Activated naive CD8-positive, alpha-beta T cell treated with anti-CD3 and anti-CD28 coated beads, Interleukin-2, amount 10 ng/mL, durations not matched to agents 7 days and 5 days (primary cell): ENCODE measurements at regions not wholly inside any gene's neighbourhood (a gene's known extent, or its start where the extent isn't known, plus 50 kb on each side); places are given as distances from the start of the nearest gene placed in this dataset.

Experiments used
- ATAC-seq: fragments of 150-1000 bp; cut with Tn5 transposase; one replicate; pipeline ENCODE4 v1.10.0; 2021; ENCODE audit warnings: low read depth, moderate library complexity
- POLR2A ChIA-PET: fragments of 350-600 bp; sonication (Branson Sonifier 250); formaldehyde crosslinking; loops from one replicate; lab custom pipeline; 2021; ENCODE audit warnings: antibody characterized with exemption; lab: Charles Lee
- DNase-seq: peaks from one replicate; pipeline ENCODE4 v3.0.0; 2021
- H3K27ac Mint-ChIP-seq: one replicate; pipeline ENCODE4 v1.8.0; 2022; ENCODE audit warnings: mild to moderate bottlenecking, mixed read lengths
- H3K27me3 Mint-ChIP-seq: one replicate; pipeline ENCODE4 v1.8.0; 2022; ENCODE audit warnings: mild to moderate bottlenecking, moderate library complexity, mixed read lengths
- H3K36me3 Mint-ChIP-seq: one replicate; pipeline ENCODE4 v1.8.0; 2021; ENCODE audit warnings: mild to moderate bottlenecking, mixed read lengths
- H3K4me1 Mint-ChIP-seq: one replicate; pipeline ENCODE4 v1.8.0; 2021; ENCODE audit warnings: mixed read lengths
- H3K4me3 Mint-ChIP-seq: one replicate; pipeline ENCODE4 v1.8.0; 2022; ENCODE audit warnings: mild to moderate bottlenecking, moderate library complexity, mixed read lengths
- H3K9me3 Mint-ChIP-seq: one replicate; pipeline ENCODE4 v1.8.0; 2021; ENCODE audit warnings: mixed read lengths

DNA sequence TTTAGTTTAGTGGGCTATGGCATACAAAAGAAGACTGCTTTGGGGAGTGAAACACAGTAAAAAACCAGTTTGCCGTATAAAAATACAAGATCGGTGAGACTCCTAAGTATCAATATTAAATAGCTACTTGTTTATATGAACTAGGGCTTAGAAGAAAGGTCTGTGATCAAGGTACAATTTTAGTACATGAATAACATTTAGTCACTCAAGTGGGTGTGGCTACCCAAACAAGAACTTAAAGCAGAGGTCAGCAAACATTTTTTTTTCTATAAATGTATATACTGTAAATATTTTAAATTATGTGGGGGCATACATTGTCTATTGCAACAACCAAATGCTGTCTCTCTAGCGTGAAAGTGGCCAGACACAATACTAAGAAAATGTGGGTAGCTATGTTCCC, 1452.5 kb upstream of the NUDT12 start:
- DNase-seq (no peak), ATAC-seq (no peak)
- Mint-ChIP-seq H3K4me1 (no peaks in the 10 kb centered on the region), H3K36me3 (no peaks in the 10 kb centered on the region), H3K27ac (no peak overlapping the region), H3K27me3 (no peaks in the 10 kb centered on the region), H3K4me3 (no peak overlapping the region), H3K9me3 (peaks cover 1% of the 10 kb centered on the region)
- POLR2A ChIA-PET: no interaction called here

DNA sequence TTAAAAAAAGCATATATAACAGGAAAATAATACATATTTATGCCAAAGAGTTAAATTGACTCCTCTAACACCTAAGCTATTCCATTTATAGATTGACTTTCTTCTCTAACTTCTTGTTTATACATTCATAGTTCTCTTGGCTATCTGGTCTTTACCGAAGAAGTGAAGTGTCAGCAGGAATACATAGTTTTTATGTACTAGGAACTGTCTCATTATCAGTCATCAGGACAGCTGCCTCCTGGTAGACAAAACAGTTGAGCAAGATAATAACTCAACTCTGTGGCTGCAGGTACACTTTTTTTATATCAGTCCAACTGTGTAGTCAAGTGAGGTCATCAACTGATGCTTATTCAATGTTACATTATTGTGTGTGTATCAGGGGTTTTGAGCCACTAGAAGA, 1436.0 kb upstream of the NUDT12 start:
- Mint-ChIP-seq H3K27me3 (no peaks in the 10 kb centered on the region), H3K36me3 (no peaks in the 10 kb centered on the region), H3K4me3 (no peak overlapping the region), H3K4me1 (no peaks in the 10 kb centered on the region), H3K9me3 (peaks cover 2% of the 10 kb centered on the region), H3K27ac (no peak overlapping the region)
- ATAC-seq: no peak
- POLR2A ChIA-PET: no interaction called here
- DNase-seq: no peak

DNA sequence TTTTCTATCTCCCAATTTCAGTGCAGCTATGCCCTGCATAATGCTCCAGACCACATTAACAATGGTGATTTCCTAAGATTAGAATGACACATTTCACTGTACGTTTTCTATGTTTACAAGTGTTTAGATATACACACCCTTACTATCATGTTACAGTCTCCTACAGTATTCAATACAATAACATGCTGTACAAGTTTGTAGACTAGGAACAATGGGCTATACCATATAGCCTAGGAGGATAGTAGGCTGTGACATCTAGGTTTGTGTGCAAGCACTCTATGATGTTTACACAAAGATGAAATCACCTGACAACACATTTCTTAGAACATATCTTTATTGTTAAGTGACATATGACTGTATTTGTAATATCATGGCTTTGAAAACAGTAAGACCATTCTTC, 1435.6 kb upstream of the NUDT12 start:
- H3K36me3 Mint-ChIP-seq: no peaks in the 10 kb centered on the region
- no peak overlapping the region for H3K27ac Mint-ChIP-seq
- peaks cover 1% of the 10 kb centered on the region for H3K9me3 Mint-ChIP-seq
- no peaks in the 10 kb centered on the region for H3K27me3 Mint-ChIP-seq
- no peaks in the 10 kb centered on the region for H3K4me1 Mint-ChIP-seq
- DNase-seq (no peak), ATAC-seq (no peak)
- H3K4me3 Mint-ChIP-seq: no peak overlapping the region
- POLR2A ChIA-PET: no interaction called here

DNA sequence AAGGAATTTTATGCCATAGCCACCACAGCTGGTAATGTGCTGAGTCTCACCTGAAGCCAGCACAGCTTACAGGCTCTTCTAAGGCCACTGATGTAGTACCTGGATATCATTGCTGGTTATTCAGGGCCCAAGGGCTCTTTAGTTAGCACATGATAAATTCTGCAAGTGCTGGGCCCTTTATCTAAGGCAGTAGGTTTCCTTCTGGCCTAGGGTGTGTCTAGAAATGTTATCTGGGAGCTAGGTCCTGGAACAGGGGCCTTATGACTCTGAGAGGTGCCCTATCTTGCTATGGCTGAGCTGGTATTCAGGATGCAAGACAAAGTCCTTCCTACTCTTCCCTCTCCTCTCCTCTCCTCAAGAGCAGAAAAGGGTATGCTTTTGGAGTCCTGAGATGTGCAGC, 1424.5 kb upstream of the NUDT12 start:
- Mint-ChIP-seq H3K4me1 (no peaks in the 10 kb centered on the region), H3K27me3 (no peaks in the 10 kb centered on the region), H3K4me3 (no peak overlapping the region), H3K9me3 (peaks cover 6% of the 10 kb centered on the region), H3K36me3 (no peaks in the 10 kb centered on the region), H3K27ac (no peak overlapping the region)
- POLR2A ChIA-PET: no interaction called here
- ATAC-seq (no peak), DNase-seq (no peak)

DNA sequence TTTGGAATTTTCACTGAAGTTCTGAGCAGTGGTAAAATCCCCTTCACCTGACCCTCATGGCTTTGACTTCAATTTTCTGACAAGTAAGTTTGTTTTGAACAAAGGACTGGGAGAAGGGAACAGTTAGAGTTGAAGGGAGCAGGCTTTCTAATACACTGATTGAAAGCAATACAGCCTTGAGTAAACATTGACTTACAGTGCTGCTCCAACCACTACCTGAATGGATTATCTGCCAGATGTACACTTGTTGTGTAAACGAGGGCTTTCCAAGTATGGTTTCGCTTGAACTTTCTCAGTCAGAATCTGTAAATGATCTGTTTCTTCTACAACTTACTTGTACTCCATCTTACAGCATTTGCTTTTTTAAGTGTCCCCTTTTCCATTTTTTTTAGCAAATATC, 1414.9 kb upstream of the NUDT12 start:
- H3K27me3 Mint-ChIP-seq: no peaks in the 10 kb centered on the region
- H3K4me1 Mint-ChIP-seq: no peaks in the 10 kb centered on the region
- no peak overlapping the region for H3K27ac Mint-ChIP-seq
- DNase-seq (no peak), ATAC-seq (no peak)
- no peaks in the 10 kb centered on the region for H3K9me3 Mint-ChIP-seq
- H3K4me3 Mint-ChIP-seq: no peak overlapping the region
- POLR2A ChIA-PET: no interaction called here
- H3K36me3 Mint-ChIP-seq: no peaks in the 10 kb centered on the region

- Mint-ChIP-seq H3K27ac (no peak overlapping the region), H3K4me3 (no peak overlapping the region), H3K4me1 (no peaks in the 10 kb centered on the region), H3K36me3 (no peaks in the 10 kb centered on the region), H3K9me3 (peaks cover 3% of the 10 kb centered on the region), H3K27me3 (no peaks in the 10 kb centered on the region)
- POLR2A ChIA-PET: no interaction called here
- ATAC-seq (no peak), DNase-seq (no peak)
Observed at GRCh38 chr5:104967806-104968410, 1405.3 kb upstream of the NUDT12 start.

DNA sequence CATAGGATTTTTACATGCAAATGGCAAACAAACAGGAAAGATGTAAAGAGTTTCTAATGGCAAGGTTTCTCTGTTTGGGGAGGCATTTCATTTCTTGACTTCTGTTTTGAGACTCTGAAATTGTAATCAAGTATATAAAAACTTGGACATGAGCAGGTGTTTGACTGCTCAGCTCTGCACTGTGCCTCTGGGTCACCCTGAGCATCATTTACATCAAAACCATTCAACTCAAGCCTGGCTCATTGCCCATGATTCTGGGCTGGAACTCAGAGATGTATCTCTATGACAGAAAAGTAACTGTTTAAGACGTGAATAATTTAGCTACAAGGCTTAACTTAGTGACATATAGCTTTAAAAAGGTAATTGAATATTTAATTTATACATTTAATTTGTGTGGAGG, 1402.4 kb upstream of the NUDT12 start:
- POLR2A ChIA-PET: no interaction called here

GRCh38 chr5:104955479-104955878, 1392.9 kb upstream of the NUDT12 start:
- POLR2A ChIA-PET: no interaction called here
- ATAC-seq (no peak), DNase-seq (no peak)
- H3K9me3 Mint-ChIP-seq: peaks cover 9% of the 10 kb centered on the region
- H3K36me3 Mint-ChIP-seq: no peaks in the 10 kb centered on the region
- H3K27me3 Mint-ChIP-seq: no peaks in the 10 kb centered on the region
- H3K27ac Mint-ChIP-seq: no peak overlapping the region
- no peaks in the 10 kb centered on the region for H3K4me1 Mint-ChIP-seq
- no peak overlapping the region for H3K4me3 Mint-ChIP-seq

More for the DNA sequence above, 1402.4 kb upstream of the NUDT12 start:
- H3K9me3 Mint-ChIP-seq: peaks cover 3% of the 10 kb centered on the region
- H3K27me3 Mint-ChIP-seq: no peaks in the 10 kb centered on the region
- no peak overlapping the region for H3K4me3 Mint-ChIP-seq
- no peaks in the 10 kb centered on the region for H3K4me1 Mint-ChIP-seq
- H3K27ac Mint-ChIP-seq: no peak overlapping the region
- DNase-seq (no peak), ATAC-seq (no peak)
- H3K36me3 Mint-ChIP-seq: no peaks in the 10 kb centered on the region

- no peak overlapping the region for H3K4me3 Mint-ChIP-seq
- H3K27ac Mint-ChIP-seq: no peak overlapping the region
- no peaks in the 10 kb centered on the region for H3K27me3 Mint-ChIP-seq
- POLR2A ChIA-PET: no interaction called here
- ATAC-seq (no peak), DNase-seq (no peak)
- no peaks in the 10 kb centered on the region for H3K4me1 Mint-ChIP-seq
- peaks cover 8% of the 10 kb centered on the region for H3K9me3 Mint-ChIP-seq
- H3K36me3 Mint-ChIP-seq: no peaks in the 10 kb centered on the region
Observed at GRCh38 chr5:104952876-104953275, 1390.3 kb upstream of the NUDT12 start.

- ATAC-seq (no peak), DNase-seq (no peak)
- no peak overlapping the region for H3K27ac Mint-ChIP-seq
- no peaks in the 10 kb centered on the region for H3K27me3 Mint-ChIP-seq
- H3K9me3 Mint-ChIP-seq: peaks cover 8% of the 10 kb centered on the region
- no peaks in the 10 kb centered on the region for H3K4me1 Mint-ChIP-seq
- POLR2A ChIA-PET: no interaction called here
- no peaks in the 10 kb centered on the region for H3K36me3 Mint-ChIP-seq
- H3K4me3 Mint-ChIP-seq: no peak overlapping the region
Observed at GRCh38 chr5:104951829-104952228, 1389.2 kb upstream of the NUDT12 start.

DNA sequence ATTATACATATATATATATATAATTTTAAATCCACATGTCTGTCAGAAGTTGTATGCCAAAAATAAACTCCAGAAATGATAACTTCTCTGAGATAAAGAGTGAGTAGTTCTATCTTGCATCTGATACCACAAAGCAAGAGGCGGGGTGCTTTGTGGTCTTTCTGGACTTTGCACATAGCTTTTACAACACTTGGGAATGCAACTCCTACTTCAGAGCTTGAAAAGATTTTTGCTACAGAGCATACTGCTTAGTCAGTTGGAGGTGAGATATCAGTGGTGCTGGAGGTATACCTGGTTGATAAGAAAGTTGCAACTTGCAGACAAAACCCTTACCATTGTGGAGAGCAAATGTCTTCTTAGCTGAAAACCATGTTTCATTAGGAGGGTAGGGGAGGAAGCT, 1384.5 kb upstream of the NUDT12 start:
- Mint-ChIP-seq H3K4me1 (no peaks in the 10 kb centered on the region), H3K27ac (no peak overlapping the region), H3K9me3 (peaks cover 6% of the 10 kb centered on the region), H3K36me3 (no peaks in the 10 kb centered on the region), H3K4me3 (no peak overlapping the region), H3K27me3 (no peaks in the 10 kb centered on the region)
- POLR2A ChIA-PET: no interaction called here
- DNase-seq (no peak), ATAC-seq (no peak)

- H3K9me3 Mint-ChIP-seq: peaks cover 8% of the 10 kb centered on the region
- H3K4me3 Mint-ChIP-seq: no peak overlapping the region
- H3K4me1 Mint-ChIP-seq: no peaks in the 10 kb centered on the region
- DNase-seq: no peak
- no peak for ATAC-seq
- POLR2A ChIA-PET: no interaction called here
- no peaks in the 10 kb centered on the region for H3K36me3 Mint-ChIP-seq
- no peaks in the 10 kb centered on the region for H3K27me3 Mint-ChIP-seq
- H3K27ac Mint-ChIP-seq: no peak overlapping the region
Observed at GRCh38 chr5:104942735-104943134, 1380.1 kb upstream of the NUDT12 start.

DNA sequence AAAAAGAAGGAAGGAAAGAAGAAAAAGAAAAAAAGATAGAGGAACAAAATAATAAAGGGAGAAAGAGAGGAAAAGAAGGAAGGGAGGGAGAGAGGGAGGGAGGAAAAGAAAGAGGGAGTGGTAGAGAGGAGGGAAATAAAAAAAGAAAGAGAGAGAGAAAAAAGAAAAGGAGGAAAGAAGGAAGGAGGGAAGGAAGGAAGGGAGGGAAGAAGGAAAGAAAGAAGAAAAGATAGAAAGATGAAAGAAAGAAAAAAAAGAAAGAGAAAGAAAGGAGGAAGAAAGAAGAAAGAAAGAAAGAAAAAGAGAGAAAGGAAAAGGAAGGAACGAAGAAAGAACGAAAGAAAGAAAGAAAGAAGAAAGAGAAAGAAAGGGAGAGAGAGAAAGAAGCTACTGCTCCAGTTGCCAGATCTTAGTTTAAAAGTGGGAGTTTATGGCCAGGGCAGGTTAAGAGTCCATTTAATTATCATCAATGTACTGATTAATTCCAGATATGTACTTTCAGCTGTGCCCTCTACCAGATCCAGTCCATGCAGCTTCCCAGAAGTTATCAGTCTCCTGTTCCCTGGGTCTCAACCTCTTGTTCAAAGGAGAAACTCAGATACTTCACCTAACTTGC, 1378.5 kb upstream of the NUDT12 start:
- Mint-ChIP-seq H3K4me1 (no peaks in the 10 kb centered on the region), H3K27me3 (no peaks in the 10 kb centered on the region), H3K4me3 (no peak overlapping the region), H3K36me3 (no peaks in the 10 kb centered on the region), H3K9me3 (peaks cover 9% of the 10 kb centered on the region), H3K27ac (no peak overlapping the region)
- DNase-seq (no peak), ATAC-seq (no peak)
- POLR2A ChIA-PET: no interaction called here

- Mint-ChIP-seq H3K36me3 (no peaks in the 10 kb centered on the region), H3K9me3 (peaks cover 5% of the 10 kb centered on the region), H3K4me3 (no peak overlapping the region), H3K27ac (no peak overlapping the region), H3K27me3 (no peaks in the 10 kb centered on the region), H3K4me1 (no peaks in the 10 kb centered on the region)
- DNase-seq: no peak
- POLR2A ChIA-PET: no interaction called here
- ATAC-seq: no peak
Observed at GRCh38 chr5:104937598-104937997, 1375.0 kb upstream of the NUDT12 start.
